CD4-positive, alpha-beta memory T cell (primary cell): ENCODE measurements at regions not wholly inside any gene's neighbourhood (a gene's known extent, or its start where the extent isn't known, plus 50 kb on each side); places are given as distances from the start of the nearest gene placed in this dataset.
"Not testable (repeated sequence)": the region's sequence is repeated elsewhere in the genome, so short reads cannot be mapped to it uniquely, and the experiment has no call there.

Experiments
- CTCF ChIA-PET: fragments of 350-600 bp; sonication (Branson Sonifier 250); formaldehyde crosslinking; loops from one replicate; lab custom pipeline; 2021; ENCODE audit warnings: inconsistent platforms; ENCODE audit not compliant: partially characterized antibody; lab: Charles Lee
- POLR2A ChIA-PET: fragments of 350-600 bp; sonication (Branson Sonifier 250); formaldehyde crosslinking; loops from one replicate; lab custom pipeline; 2021; ENCODE audit not compliant: partially characterized antibody; lab: Charles Lee
- DNase-seq, 5 donors: peaks; one replicate each; pipeline versions ENCODE4 v3.0.0 to v3.0.0-alpha.2; 2020 to 2022; ENCODE audit warnings: mixed read lengths in 1 of 5
- H3K27ac ChIP-seq: one replicate; pipeline ENCODE4 v1.7.0; 2013; ENCODE audit warnings: low read depth, low read length
- H3K27me3 ChIP-seq: 2 replicates; pipeline ENCODE4 v1.7.0; 2013; ENCODE audit warnings: mild to moderate bottlenecking, low read length, moderate library complexity; ENCODE audit not compliant: insufficient read depth
- H3K36me3 ChIP-seq: 2 replicates; pipeline ENCODE4 v1.7.0; 2013; ENCODE audit warnings: mild to moderate bottlenecking, low read length, moderate library complexity; ENCODE audit not compliant: insufficient read depth
- H3K4me1 ChIP-seq: 2 replicates; pipeline ENCODE4 v1.7.0; 2013; ENCODE audit warnings: mild to moderate bottlenecking, low read length, moderate library complexity; ENCODE audit not compliant: insufficient read depth
- H3K4me3 ChIP-seq, 2 donors: one replicate each; pipeline ENCODE4 v1.7.0; 2013; ENCODE audit warnings: low read length in 2 of 2, mild to moderate bottlenecking in 1 of 2
- H3K9me3 ChIP-seq, 2 donors: one replicate each; pipeline ENCODE4 v1.7.0; 2013; ENCODE audit warnings: low read length in 2 of 2, control low read depth in 1 of 2; ENCODE audit not compliant: control insufficient read depth in 1 of 2
- H3K27ac Mint-ChIP-seq, 7 donors: one replicate each; pipeline ENCODE4 v1.8.0; 2020 to 2021; ENCODE audit warnings: mixed read lengths in 7 of 7, mild to moderate bottlenecking in 6 of 7, inconsistent platforms in 3 of 7, moderate library complexity in 3 of 7
- H3K27me3 Mint-ChIP-seq, 2 donors: one replicate each; pipeline ENCODE4 v1.8.0; 2020 to 2021; ENCODE audit warnings: mixed read lengths in 2 of 2
- H3K36me3 Mint-ChIP-seq, 2 donors: one replicate each; pipeline ENCODE4 v1.8.0; 2020 to 2021; ENCODE audit warnings: mixed read lengths in 2 of 2, inconsistent platforms in 1 of 2, mild to moderate bottlenecking in 1 of 2
- H3K4me1 Mint-ChIP-seq, 4 donors: one replicate each; pipeline ENCODE4 v1.8.0; 2020 to 2021; ENCODE audit warnings: mixed read lengths in 4 of 4, mild to moderate bottlenecking in 1 of 4
- H3K4me3 Mint-ChIP-seq, 8 donors: one replicate each; pipeline ENCODE4 v1.8.0; 2020 to 2021; ENCODE audit warnings: mixed read lengths in 8 of 8, mild to moderate bottlenecking in 7 of 8, moderate library complexity in 6 of 8, inconsistent platforms in 3 of 8
- H3K9me3 Mint-ChIP-seq, 8 donors: one replicate each; pipeline ENCODE4 v1.8.0; 2020 to 2021; ENCODE audit warnings: mixed read lengths in 8 of 8, mild to moderate bottlenecking in 5 of 8, inconsistent platforms in 3 of 8, moderate library complexity in 1 of 8
- intact Hi-C: fragments of 100-400 bp; cut with micrococcal nuclease; formaldehyde crosslinking; loops from one replicate; pipeline ENCODE4 v1.15.1; 2023

DNA sequence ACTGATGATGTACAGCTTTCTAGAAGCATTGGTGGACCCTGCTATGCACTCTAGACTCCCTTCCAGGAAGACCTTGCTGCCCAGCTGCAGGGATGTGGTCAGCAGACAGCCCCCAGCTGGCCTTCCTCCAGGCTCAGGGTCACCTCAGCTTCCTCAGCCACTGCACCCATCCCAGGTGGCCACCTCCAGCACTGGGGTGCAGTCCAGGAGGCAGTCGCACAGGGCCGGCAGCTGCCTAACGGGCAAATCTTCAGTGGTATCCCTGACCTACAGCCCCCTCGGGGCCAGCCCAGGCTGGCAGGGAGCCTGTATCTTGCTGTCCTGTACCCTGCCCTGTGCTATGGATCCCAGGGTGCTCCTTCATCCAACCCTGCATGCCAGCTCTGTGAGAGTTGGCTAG lies 81.8 kb downstream of the GADD45G start:
- peaks cover 7 to 16% (median 11%) of the 10 kb centered on the region in 4 donors for H3K4me1 Mint-ChIP-seq
- H3K36me3 Mint-ChIP-seq = no peaks in the 10 kb centered on the region
- ChIA-PET POLR2A (no interaction called here), CTCF (no interaction called here)
- Histone ChIP-seq H3K4me1 (peaks cover 22% of the 10 kb centered on the region), H3K27ac (no peak overlapping the region), H3K36me3 (no peaks in the 10 kb centered on the region), H3K4me3 (no peak overlapping the region), H3K27me3 (no peaks in the 10 kb centered on the region), H3K9me3 (no peaks in the 10 kb centered on the region)
- H3K27ac Mint-ChIP-seq = no peak overlapping the region
- DNase-seq = no peak
- H3K4me3 Mint-ChIP-seq = no peak overlapping the region
- H3K27me3 Mint-ChIP-seq = no peaks in the 10 kb centered on the region
- H3K9me3 Mint-ChIP-seq = no peaks in the 10 kb centered on the region
- intact Hi-C loops = no loop called here

DNA sequence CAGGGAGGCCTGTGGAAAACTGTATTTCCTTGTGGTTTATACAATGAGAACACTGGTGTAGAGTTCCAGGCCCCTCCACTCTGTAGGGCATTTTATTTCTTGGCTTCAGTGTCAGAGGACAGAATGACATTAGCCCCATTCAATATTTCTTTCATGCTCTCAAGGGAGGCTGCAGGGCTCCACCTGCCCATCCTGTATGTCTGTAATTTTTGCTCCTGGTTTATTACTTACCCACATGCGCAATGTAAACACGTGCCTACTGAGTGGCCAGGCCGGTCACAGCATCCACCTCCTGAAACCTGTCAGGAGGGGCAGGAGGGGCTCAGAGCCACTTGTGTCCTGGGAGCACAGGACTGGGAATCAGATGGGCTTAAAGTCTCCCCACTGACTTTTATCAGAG lies 82.4 kb downstream of the GADD45G start:
- Mint-ChIP-seq H3K36me3 (no peaks in the 10 kb centered on the region), H3K4me3 (no peak overlapping the region), H3K4me1 (peaks cover 11 to 21% (median 17%) of the 10 kb centered on the region in 4 donors), H3K27me3 (no peaks in the 10 kb centered on the region), H3K9me3 (no peaks in the 10 kb centered on the region), H3K27ac (no peak overlapping the region)
- H3K36me3 ChIP-seq = no peaks in the 10 kb centered on the region
- ChIA-PET POLR2A (no interaction called here), CTCF (no interaction called here)
- peaks cover 28% of the 10 kb centered on the region for H3K4me1 ChIP-seq
- DNase-seq = no peak
- H3K9me3 ChIP-seq = no peaks in the 10 kb centered on the region
- no peak overlapping the region for H3K4me3 ChIP-seq
- H3K27ac ChIP-seq = no peak overlapping the region
- intact Hi-C loops = no loop called here
- no peaks in the 10 kb centered on the region for H3K27me3 ChIP-seq

DNA sequence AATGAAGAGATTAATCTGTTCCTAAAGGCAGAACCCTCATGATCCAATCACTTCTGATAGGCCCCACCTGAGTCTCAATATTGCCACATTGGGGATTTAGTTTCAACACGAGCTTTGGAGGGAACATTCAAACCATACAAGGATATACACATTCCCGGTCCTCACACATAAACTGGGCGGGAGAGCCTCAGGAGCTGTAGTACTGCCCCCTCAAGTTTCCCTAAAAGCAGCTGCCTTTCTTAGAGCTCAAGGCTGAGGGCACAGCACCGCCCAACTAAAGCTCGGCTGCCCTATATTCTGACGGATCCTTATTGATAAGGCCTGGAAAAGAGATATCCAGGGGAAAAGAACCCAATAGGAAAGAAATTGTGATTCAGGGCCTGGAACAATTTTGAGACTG lies 83.0 kb downstream of the GADD45G start:
- H3K36me3 ChIP-seq = no peaks in the 10 kb centered on the region
- H3K9me3 ChIP-seq = no peaks in the 10 kb centered on the region
- no peak overlapping the region for H3K4me3 ChIP-seq
- CTCF ChIA-PET = no interaction called here
- H3K27ac ChIP-seq = no peak overlapping the region
- Mint-ChIP-seq H3K4me1 (peaks cover 11 to 22% (median 18%) of the 10 kb centered on the region in 4 donors), H3K27ac (no peak overlapping the region), H3K9me3 (no peaks in the 10 kb centered on the region), H3K36me3 (no peaks in the 10 kb centered on the region), H3K4me3 (no peak overlapping the region), H3K27me3 (no peaks in the 10 kb centered on the region)
- no peak for DNase-seq
- peaks cover 30% of the 10 kb centered on the region for H3K4me1 ChIP-seq
- intact Hi-C loops = no loop called here
- no peaks in the 10 kb centered on the region for H3K27me3 ChIP-seq
- POLR2A ChIA-PET = no interaction called here

DNA sequence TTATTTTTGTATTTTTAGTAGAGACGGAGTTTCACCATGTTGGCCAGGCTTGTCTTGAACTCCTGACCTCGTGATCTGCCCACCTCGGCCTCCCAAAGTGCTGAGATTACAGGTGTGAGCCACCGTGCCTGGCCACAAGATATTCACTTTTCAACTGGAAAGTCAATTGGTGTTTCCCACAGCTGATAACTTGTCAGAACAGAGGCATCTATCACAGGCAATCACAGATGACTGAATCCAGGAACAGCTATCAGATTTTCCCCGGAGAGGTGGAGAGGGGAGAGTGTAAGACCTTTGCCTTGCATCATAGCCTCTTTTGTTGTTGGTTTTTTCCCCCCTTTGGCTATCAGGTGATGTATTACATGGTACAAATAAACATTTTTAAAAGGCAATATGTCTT lies 84.5 kb downstream of the GADD45G start:
- H3K27me3 ChIP-seq, intact Hi-C loops, H3K36me3 Mint-ChIP-seq, H3K9me3 ChIP-seq, CTCF ChIA-PET, H3K27me3 Mint-ChIP-seq, H3K36me3 ChIP-seq, H3K9me3 Mint-ChIP-seq, H3K27ac ChIP-seq, POLR2A ChIA-PET, H3K4me3 Mint-ChIP-seq, H3K4me3 ChIP-seq, DNase-seq, H3K27ac Mint-ChIP-seq: not testable (repeated sequence)
- peaks cover 30% of the 10 kb centered on the region for H3K4me1 ChIP-seq
- H3K4me1 Mint-ChIP-seq = peaks cover 13 to 22% (median 19%) of the 10 kb centered on the region in 4 donors

DNA sequence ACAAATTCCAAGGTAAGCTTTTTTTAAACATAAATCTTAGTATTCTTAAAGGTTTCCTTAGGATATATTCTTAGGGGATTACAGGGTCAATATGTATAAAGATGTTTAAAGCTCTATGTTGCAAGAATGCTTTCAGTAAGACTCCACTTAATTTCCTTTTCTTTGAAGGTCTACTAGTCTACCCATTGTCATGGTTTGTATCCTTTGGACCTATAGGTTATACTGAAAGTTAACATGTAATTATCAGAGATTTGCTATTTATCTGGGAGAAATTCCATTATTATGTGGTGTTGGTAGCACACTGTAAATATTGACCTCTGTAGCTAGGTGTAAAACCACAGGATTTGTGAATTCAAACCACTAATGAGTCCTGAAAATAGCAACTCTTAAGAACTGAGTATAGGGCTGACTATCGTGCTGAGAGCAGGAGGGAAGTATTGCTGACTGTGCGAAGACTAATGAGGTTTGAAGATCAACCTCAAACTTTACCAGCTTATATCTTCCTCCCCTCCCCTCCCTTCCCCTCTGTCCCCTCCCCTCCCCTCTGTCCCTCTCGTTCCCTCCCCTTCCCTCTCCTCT lies 85.6 kb downstream of the GADD45G start:
- Mint-ChIP-seq H3K4me1 (peaks cover 13 to 22% (median 19%) of the 10 kb centered on the region in 4 donors), H3K4me3 (peak overlapping the region in 4 of 8 donors; percentile 21 to 36 (median 29)), H3K9me3 (no peaks in the 10 kb centered on the region), H3K27ac (peak overlapping the region; percentile 9 to 91 (median 62)), H3K36me3 (no peaks in the 10 kb centered on the region), H3K27me3 (no peaks in the 10 kb centered on the region)
- DNase-seq = peak in 2 of 5 donors; percentile 13 to 26
- peaks cover 30% of the 10 kb centered on the region for H3K4me1 ChIP-seq
- no peak overlapping the region for H3K4me3 ChIP-seq
- H3K27me3 ChIP-seq = no peaks in the 10 kb centered on the region
- H3K9me3 ChIP-seq = no peaks in the 10 kb centered on the region
- intact Hi-C loops = no loop called here
- ChIA-PET POLR2A (interaction anchor here (2.3 kb wide), 1 partner anchor 10 kb away, joined by 10 read pairs; no protein-coding TSS in a partner anchor), CTCF (interaction anchor here (1.2 kb wide), 1 partner anchor 20 kb away, joined by 4 read pairs; no protein-coding TSS in a partner anchor)
- no peak overlapping the region for H3K27ac ChIP-seq
- H3K36me3 ChIP-seq = no peaks in the 10 kb centered on the region

DNA sequence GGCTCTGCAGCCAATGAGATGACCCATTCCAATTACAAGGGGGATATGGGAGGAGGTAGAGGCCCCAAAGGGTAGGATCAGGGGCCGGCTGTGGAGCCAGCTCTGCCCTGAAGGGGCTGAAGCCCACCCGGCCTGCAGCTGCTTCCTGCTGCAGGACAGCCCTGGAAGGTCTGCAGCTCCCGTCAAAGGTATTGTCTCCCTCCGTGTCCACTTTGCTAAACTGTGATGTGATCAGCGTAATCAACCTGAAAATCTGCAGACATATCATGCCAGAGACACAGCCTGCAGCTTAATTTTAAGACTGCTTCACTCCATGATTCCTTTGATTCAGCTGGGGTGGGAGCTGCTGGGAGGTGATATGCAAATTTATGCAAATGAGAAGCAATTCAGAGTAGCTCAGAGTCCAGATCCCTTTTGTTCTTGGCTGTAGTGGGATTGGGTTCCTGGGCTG lies 90.7 kb downstream of the GADD45G start:
- no peaks in the 10 kb centered on the region for H3K9me3 ChIP-seq
- POLR2A ChIA-PET = no interaction called here
- Mint-ChIP-seq H3K27ac (no peak overlapping the region), H3K9me3 (no peaks in the 10 kb centered on the region), H3K27me3 (no peaks in the 10 kb centered on the region), H3K4me3 (no peak overlapping the region), H3K36me3 (no peaks in the 10 kb centered on the region), H3K4me1 (peaks cover 14 to 26% (median 22%) of the 10 kb centered on the region in 4 donors)
- no peaks in the 10 kb centered on the region for H3K36me3 ChIP-seq
- H3K27me3 ChIP-seq = no peaks in the 10 kb centered on the region
- H3K27ac ChIP-seq = no peak overlapping the region
- no peak overlapping the region for H3K4me3 ChIP-seq
- intact Hi-C loops = no loop called here
- CTCF ChIA-PET = interaction anchor here (0.9 kb wide), 1 partner anchor 39 kb away, joined by 3 read pairs; no protein-coding TSS in a partner anchor
- DNase-seq = no peak
- H3K4me1 ChIP-seq = peaks cover 23% of the 10 kb centered on the region

DNA sequence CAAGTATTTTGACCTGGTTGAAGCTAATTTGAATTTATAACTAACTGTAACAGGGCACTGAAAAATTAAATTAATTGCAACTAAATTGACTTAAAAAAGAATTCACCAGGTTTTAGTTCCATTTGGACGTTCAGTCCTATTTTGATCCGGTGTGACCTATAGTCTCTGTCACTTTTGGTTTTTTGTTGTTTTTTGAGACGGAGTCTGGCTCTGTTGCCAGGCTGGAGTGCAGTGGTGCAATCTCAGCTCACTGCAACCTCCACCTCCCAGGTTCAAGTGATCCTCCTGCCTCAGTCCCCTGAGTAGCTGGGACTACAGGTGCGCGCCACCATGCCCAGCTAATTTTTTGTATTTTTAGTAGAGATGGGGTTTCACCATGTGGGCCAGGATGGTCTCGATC lies 91.2 kb downstream of the GADD45G start:
- H3K4me3 Mint-ChIP-seq, H3K4me3 ChIP-seq, H3K36me3 ChIP-seq, POLR2A ChIA-PET, intact Hi-C loops, DNase-seq, H3K27me3 Mint-ChIP-seq, H3K9me3 Mint-ChIP-seq, H3K27ac ChIP-seq, H3K36me3 Mint-ChIP-seq, H3K9me3 ChIP-seq, H3K27me3 ChIP-seq: not testable (repeated sequence)
- peaks cover 21% of the 10 kb centered on the region for H3K4me1 ChIP-seq
- Mint-ChIP-seq H3K27ac (peak overlapping the region in 1 of 7 donors; percentile 17), H3K4me1 (peaks cover 13 to 25% (median 21%) of the 10 kb centered on the region in 4 donors)
- CTCF ChIA-PET = interaction anchor here (0.9 kb wide), 1 partner anchor 38 kb away, joined by 3 read pairs; no protein-coding TSS in a partner anchor
